ENCODE measurements at regions not wholly inside any gene's neighbourhood (a gene's known extent, or its start where the extent isn't known, plus 50 kb on each side); places are given as distances from the start of the nearest gene placed in this dataset.

DNA sequence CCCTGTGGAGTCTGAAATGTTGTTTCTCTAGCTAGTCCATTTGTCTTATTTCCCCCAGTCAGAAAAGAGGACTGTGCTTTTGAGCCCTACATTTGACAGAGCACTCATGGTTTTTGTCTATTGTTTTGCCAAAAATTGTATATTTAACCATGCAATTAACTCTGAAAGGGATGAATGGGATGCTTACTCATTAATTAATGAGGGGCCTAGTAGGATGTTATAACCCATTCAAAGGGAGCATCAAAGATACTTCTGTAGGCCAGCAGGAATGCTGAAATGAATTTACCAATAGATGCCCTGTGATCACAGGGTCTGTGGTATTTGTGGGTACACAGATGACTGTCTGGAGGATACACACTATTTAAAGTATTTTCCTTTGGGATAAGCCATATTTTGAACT, 147.7 kb downstream of the FCRL5 start:
- DNase-seq (no peak), ATAC-seq (ENCODE audit: low FRiP score) (no peak)
- intact Hi-C loops (cut with DNase I): no loop called here
- no peaks in the 10 kb centered on the region for H3K27me3 ChIP-seq (ENCODE audit: control insufficient read depth in 1 of 2, insufficient read depth in 2 of 2, low read length in 1 of 2)
- no peaks in the 10 kb centered on the region for H3K4me1 ChIP-seq (ENCODE audit: control insufficient read depth in 1 of 2, insufficient read depth in 2 of 2, low read length in 2 of 2)
- H3K4me3 ChIP-seq (ENCODE audit: low read length in 2 of 2): no peak overlapping the region
- H3K9me3 ChIP-seq (ENCODE audit: control insufficient read depth, low read length): no peaks in the 10 kb centered on the region
- no peak overlapping the region for H3K27ac ChIP-seq (ENCODE audit: low read depth in 1 of 2, low read length in 2 of 2)
- no peaks in the 10 kb centered on the region for H3K36me3 ChIP-seq (ENCODE audit: control insufficient read depth in 1 of 2, insufficient read depth in 2 of 2, low read length in 1 of 2)

DNA sequence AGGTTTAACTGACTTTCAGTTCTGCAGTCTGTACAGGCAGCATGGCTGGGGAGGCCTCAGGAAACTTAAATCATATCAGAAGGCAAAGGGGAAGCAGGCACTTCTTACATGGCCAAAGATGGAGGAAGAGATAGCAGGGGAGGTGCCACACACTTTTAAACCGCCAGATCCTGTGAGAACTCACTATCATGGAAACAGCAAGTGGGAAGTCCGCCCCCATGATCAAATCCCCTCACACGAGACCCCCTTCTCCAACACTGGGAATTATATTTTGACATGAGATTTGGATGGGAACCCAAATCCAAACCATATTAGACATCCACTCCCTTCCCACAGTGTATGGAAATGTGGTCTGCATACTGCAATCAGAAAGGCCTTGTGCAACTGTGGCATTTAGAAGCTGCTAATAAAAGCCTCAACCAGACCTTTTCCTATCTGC, 148.2 kb downstream of the FCRL5 start:
- DNase-seq (no peak), ATAC-seq (ENCODE audit: low FRiP score) (no peak)
- no peaks in the 10 kb centered on the region for H3K9me3 ChIP-seq (ENCODE audit: control insufficient read depth, low read length)
- no peak overlapping the region for H3K4me3 ChIP-seq (ENCODE audit: low read length in 2 of 2)
- no peaks in the 10 kb centered on the region for H3K36me3 ChIP-seq (ENCODE audit: control insufficient read depth in 1 of 2, insufficient read depth in 2 of 2, low read length in 1 of 2)
- H3K27me3 ChIP-seq (ENCODE audit: control insufficient read depth in 1 of 2, insufficient read depth in 2 of 2, low read length in 1 of 2): no peaks in the 10 kb centered on the region
- 81 to 86% methylated on average over 3 of the region's 3 CpGs for WGBS, 2 donors
- H3K4me1 ChIP-seq (ENCODE audit: control insufficient read depth in 1 of 2, insufficient read depth in 2 of 2, low read length in 2 of 2): no peaks in the 10 kb centered on the region
- intact Hi-C loops (cut with DNase I): no loop called here
- no peak overlapping the region for H3K27ac ChIP-seq (ENCODE audit: low read depth in 1 of 2, low read length in 2 of 2)

DNA sequence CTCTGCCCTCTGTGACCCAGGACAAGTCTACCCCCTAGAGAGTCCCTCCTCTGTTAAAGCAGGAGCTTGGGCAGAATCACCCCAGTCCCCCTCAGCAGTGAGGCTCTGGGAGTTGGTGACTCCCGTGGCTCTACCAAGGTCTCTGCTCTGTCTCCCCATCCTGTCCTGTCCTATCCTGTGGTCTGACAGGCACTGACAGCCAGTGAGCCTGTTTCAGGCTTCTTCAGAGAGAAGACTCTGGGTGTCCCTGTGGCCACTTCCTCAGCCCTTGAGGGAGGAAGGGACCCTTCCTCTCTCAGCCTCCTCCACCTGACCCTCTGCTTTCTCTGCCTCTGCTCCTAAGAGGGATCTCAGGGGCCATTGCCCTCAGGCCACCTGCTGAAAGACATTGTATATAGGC, 148.7 kb downstream of the FCRL5 start:
- H3K27ac ChIP-seq (ENCODE audit: low read depth in 1 of 2, low read length in 2 of 2): no peak overlapping the region
- no peaks in the 10 kb centered on the region for H3K9me3 ChIP-seq (ENCODE audit: control insufficient read depth, low read length)
- WGBS, 2 donors: 75 to 78% methylated on average over 1 of the region's 1 CpG
- H3K4me3 ChIP-seq (ENCODE audit: low read length in 2 of 2): no peak overlapping the region
- no peaks in the 10 kb centered on the region for H3K4me1 ChIP-seq (ENCODE audit: control insufficient read depth in 1 of 2, insufficient read depth in 2 of 2, low read length in 2 of 2)
- DNase-seq (no peak), ATAC-seq (ENCODE audit: low FRiP score) (no peak)
- intact Hi-C loops (cut with DNase I): no loop called here
- no peaks in the 10 kb centered on the region for H3K36me3 ChIP-seq (ENCODE audit: control insufficient read depth in 1 of 2, insufficient read depth in 2 of 2, low read length in 1 of 2)
- H3K27me3 ChIP-seq (ENCODE audit: control insufficient read depth in 1 of 2, insufficient read depth in 2 of 2, low read length in 1 of 2): no peaks in the 10 kb centered on the region

DNA sequence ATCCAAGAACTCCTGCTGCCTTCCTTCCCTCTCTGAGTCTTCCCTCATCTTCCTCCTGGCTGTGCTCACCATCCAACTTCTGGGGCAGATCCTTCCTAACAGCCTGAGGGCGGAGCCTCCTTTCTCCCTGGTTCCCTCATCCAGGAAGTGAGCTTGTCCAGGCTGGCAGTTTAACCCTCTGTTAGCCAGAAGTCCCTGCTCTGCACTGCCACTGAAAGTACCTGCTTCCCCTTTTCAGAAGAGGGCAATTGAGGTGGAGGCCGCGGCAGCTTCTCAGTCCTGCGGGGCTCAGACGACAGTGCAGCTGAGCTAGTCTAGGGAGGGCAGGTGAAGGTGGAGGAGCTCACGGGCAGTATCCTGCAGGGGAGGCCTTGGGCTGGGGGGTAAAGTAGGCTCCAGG, 149.1 kb downstream of the FCRL5 start:
- H3K9me3 ChIP-seq (ENCODE audit: control insufficient read depth, low read length): no peaks in the 10 kb centered on the region
- H3K27ac ChIP-seq (ENCODE audit: low read depth in 1 of 2, low read length in 2 of 2): no peak overlapping the region
- H3K36me3 ChIP-seq (ENCODE audit: control insufficient read depth in 1 of 2, insufficient read depth in 2 of 2, low read length in 1 of 2): no peaks in the 10 kb centered on the region
- H3K4me3 ChIP-seq (ENCODE audit: low read length in 2 of 2): no peak overlapping the region
- DNase-seq: no peak
- H3K27me3 ChIP-seq (ENCODE audit: control insufficient read depth in 1 of 2, insufficient read depth in 2 of 2, low read length in 1 of 2): no peaks in the 10 kb centered on the region
- H3K4me1 ChIP-seq (ENCODE audit: control insufficient read depth in 1 of 2, insufficient read depth in 2 of 2, low read length in 2 of 2): no peaks in the 10 kb centered on the region
- no peak for ATAC-seq (ENCODE audit: low FRiP score)
- 60 to 61% methylated on average over 6 of the region's 6 CpGs for WGBS, 2 donors
- intact Hi-C loops (cut with DNase I): no loop called here

DNA sequence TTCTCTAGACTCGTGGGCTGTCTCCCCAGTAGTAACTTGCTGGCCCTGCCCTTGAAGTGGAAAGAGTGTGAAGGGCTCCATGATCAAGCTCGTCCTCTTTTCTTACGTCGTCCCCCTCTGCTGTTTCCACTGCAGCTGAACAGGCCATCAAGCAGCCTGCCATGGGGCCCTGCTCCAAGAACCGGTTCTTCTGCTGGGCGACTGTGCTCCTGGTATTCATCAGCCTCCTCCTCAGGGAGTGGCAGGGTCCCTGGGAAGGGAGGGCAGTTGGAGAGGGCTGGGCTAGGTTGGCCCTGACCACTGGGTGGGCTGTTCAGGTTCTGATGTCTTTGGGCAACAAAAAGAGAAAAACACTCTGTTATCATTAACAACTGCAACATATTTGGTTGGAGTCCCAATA, 151.5 kb downstream of the FCRL5 start:
- Histone ChIP-seq H3K9me3 (ENCODE audit: control insufficient read depth, low read length) (no peaks in the 10 kb centered on the region), H3K36me3 (ENCODE audit: control insufficient read depth in 1 of 2, insufficient read depth in 2 of 2, low read length in 1 of 2) (no peaks in the 10 kb centered on the region), H3K4me3 (ENCODE audit: low read length in 2 of 2) (no peak overlapping the region), H3K27ac (ENCODE audit: low read depth in 1 of 2, low read length in 2 of 2) (no peak overlapping the region), H3K4me1 (ENCODE audit: control insufficient read depth in 1 of 2, insufficient read depth in 2 of 2, low read length in 2 of 2) (no peaks in the 10 kb centered on the region), H3K27me3 (ENCODE audit: control insufficient read depth in 1 of 2, insufficient read depth in 2 of 2, low read length in 1 of 2) (no peaks in the 10 kb centered on the region)
- DNase-seq (no peak), ATAC-seq (ENCODE audit: low FRiP score) (no peak)
- 47 to 54% methylated on average over 6 of the region's 6 CpGs for WGBS, 2 donors
- intact Hi-C loops (cut with DNase I): no loop called here

- Histone ChIP-seq H3K9me3 (ENCODE audit: control insufficient read depth, low read length) (no peaks in the 10 kb centered on the region), H3K36me3 (ENCODE audit: control insufficient read depth in 1 of 2, insufficient read depth in 2 of 2, low read length in 1 of 2) (no peaks in the 10 kb centered on the region), H3K4me3 (ENCODE audit: low read length in 2 of 2) (no peak overlapping the region), H3K27ac (ENCODE audit: low read depth in 1 of 2, low read length in 2 of 2) (no peak overlapping the region), H3K4me1 (ENCODE audit: control insufficient read depth in 1 of 2, insufficient read depth in 2 of 2, low read length in 2 of 2) (no peaks in the 10 kb centered on the region), H3K27me3 (ENCODE audit: control insufficient read depth in 1 of 2, insufficient read depth in 2 of 2, low read length in 1 of 2) (no peaks in the 10 kb centered on the region)
- intact Hi-C loops (cut with DNase I): no loop called here
- 42 to 46% methylated on average over 1 of the region's 1 CpG for WGBS, 2 donors
- DNase-seq: no peak
- no peak for ATAC-seq (ENCODE audit: low FRiP score)
These were observed 152.3 kb downstream of the FCRL5 start for GRCh38 chr1:157399984-157400382.

GRCh38 chr1:157399343-157399983, 152.9 kb downstream of the FCRL5 start:
- Histone ChIP-seq H3K27ac (ENCODE audit: low read depth in 1 of 2, low read length in 2 of 2) (no peak overlapping the region), H3K4me1 (ENCODE audit: control insufficient read depth in 1 of 2, insufficient read depth in 2 of 2, low read length in 2 of 2) (no peaks in the 10 kb centered on the region), H3K4me3 (ENCODE audit: low read length in 2 of 2) (no peak overlapping the region), H3K9me3 (ENCODE audit: control insufficient read depth, low read length) (no peaks in the 10 kb centered on the region), H3K27me3 (ENCODE audit: control insufficient read depth in 1 of 2, insufficient read depth in 2 of 2, low read length in 1 of 2) (no peaks in the 10 kb centered on the region), H3K36me3 (ENCODE audit: control insufficient read depth in 1 of 2, insufficient read depth in 2 of 2, low read length in 1 of 2) (no peaks in the 10 kb centered on the region)
- no peak for ATAC-seq (ENCODE audit: low FRiP score)
- intact Hi-C loops (cut with DNase I): no loop called here
- DNase-seq: no peak
- WGBS, 2 donors: 65 to 71% methylated on average over 3 of the region's 3 CpGs

DNA sequence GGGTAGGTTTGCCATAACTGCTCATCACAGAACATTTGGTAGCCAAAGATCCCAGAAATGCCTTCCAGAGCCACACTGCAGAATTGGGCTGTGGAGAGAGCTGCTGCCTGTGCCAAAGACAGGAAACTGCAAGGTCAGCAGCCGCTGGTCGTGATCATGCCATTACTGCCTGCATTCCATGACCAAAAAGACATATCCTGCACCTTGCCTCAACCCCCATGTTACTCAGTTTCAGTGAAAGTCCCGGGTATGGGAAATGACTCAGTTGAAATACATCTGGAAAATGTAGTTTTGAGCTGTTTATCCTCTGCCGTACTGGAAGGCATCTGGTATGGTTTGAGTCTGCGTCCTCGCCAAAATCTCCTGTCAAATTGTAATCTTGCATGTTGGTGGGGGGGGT, 161.7 kb downstream of the FCRL5 start:
- H3K27ac ChIP-seq (ENCODE audit: low read depth in 1 of 2, low read length in 2 of 2): no peak overlapping the region
- DNase-seq: no peak
- no peaks in the 10 kb centered on the region for H3K9me3 ChIP-seq (ENCODE audit: control insufficient read depth, low read length)
- H3K4me3 ChIP-seq (ENCODE audit: low read length in 2 of 2): no peak overlapping the region
- ATAC-seq (ENCODE audit: low FRiP score): no peak
- 8% methylated on average over 6 of the region's 6 CpGs for WGBS, 2 donors
- intact Hi-C loops (cut with DNase I): no loop called here
- no peaks in the 10 kb centered on the region for H3K4me1 ChIP-seq (ENCODE audit: control insufficient read depth in 1 of 2, insufficient read depth in 2 of 2, low read length in 2 of 2)
- no peaks in the 10 kb centered on the region for H3K36me3 ChIP-seq (ENCODE audit: control insufficient read depth in 1 of 2, insufficient read depth in 2 of 2, low read length in 1 of 2)
- H3K27me3 ChIP-seq (ENCODE audit: control insufficient read depth in 1 of 2, insufficient read depth in 2 of 2, low read length in 1 of 2): no peaks in the 10 kb centered on the region

- Histone ChIP-seq H3K9me3 (ENCODE audit: control insufficient read depth, low read length) (no peaks in the 10 kb centered on the region), H3K36me3 (ENCODE audit: control insufficient read depth in 1 of 2, insufficient read depth in 2 of 2, low read length in 1 of 2) (no peaks in the 10 kb centered on the region), H3K4me3 (ENCODE audit: low read length in 2 of 2) (no peak overlapping the region), H3K27me3 (ENCODE audit: control insufficient read depth in 1 of 2, insufficient read depth in 2 of 2, low read length in 1 of 2) (no peaks in the 10 kb centered on the region), H3K4me1 (ENCODE audit: control insufficient read depth in 1 of 2, insufficient read depth in 2 of 2, low read length in 2 of 2) (no peaks in the 10 kb centered on the region), H3K27ac (ENCODE audit: low read depth in 1 of 2, low read length in 2 of 2) (no peak overlapping the region)
- intact Hi-C loops (cut with DNase I): no loop called here
- ATAC-seq (ENCODE audit: low FRiP score) (no peak), DNase-seq (no peak)
These were observed 164.3 kb downstream of the FCRL5 start for GRCh38 chr1:157388057-157388456.

All from aorta (tissue), 5 donors.